Panc1 (cell line): ENCODE measurements at regions not wholly inside any gene's neighbourhood (a gene's known extent, or its start where the extent isn't known, plus 50 kb on each side); places are given as distances from the start of the nearest gene placed in this dataset.

ENCODE experiments used
- POLR2AphosphoS5 ChIP-seq: IDR thresholded peaks from 2 replicates; pipeline ENCODE4 v1.6.1; 2012; ENCODE audit warnings: mild to moderate bottlenecking, low read depth, low read length, moderate library complexity
- TF ChIP-seq, protein P1 (sequence below), 2 experiments: IDR thresholded peaks; 2 replicates each; pipeline ENCODE4 v1.6.1; 2011 to 2012; ENCODE audit warnings: low read depth in 2 of 2, control low read depth in 1 of 2, low read length in 1 of 2, mild to moderate bottlenecking in 1 of 2, moderate library complexity in 1 of 2; ENCODE audit not compliant: insufficient read depth in 1 of 2
- TF ChIP-seq, protein P2 (sequence below): fragments of 450-650 bp; IDR thresholded peaks from 2 replicates; pipeline ENCODE4 v1.5.1; 2017; ENCODE audit warnings: mild to moderate bottlenecking

DNA sequence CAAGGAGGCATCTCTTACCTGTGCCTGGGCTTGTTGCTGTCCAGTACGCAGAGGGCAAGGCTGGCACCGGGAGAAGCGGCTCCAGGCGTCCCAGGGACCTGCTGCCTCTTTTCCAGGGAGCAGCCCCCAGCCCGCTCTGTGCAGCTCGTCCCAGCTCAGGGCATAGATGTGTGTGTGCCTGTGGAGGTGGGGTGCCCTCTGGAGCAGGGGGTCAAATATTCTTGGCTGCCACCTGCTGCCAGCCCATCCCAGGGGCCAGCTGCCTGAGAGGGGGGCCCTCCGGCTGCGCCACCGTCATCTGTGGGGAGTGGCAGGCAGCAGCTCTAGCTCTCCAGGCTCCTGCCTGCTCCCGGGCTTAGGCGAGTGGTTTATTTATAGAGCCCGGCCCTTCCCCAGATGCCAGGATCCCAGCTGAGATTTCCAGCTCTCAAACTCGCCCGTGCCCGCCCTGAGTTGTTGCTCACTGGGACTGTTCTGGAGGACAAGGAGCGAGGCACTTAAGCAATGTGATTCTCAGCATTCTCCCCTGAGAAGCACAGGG is 87.5 kb downstream of the RTL6 start:
- TF ChIP-seq, protein P1, sequence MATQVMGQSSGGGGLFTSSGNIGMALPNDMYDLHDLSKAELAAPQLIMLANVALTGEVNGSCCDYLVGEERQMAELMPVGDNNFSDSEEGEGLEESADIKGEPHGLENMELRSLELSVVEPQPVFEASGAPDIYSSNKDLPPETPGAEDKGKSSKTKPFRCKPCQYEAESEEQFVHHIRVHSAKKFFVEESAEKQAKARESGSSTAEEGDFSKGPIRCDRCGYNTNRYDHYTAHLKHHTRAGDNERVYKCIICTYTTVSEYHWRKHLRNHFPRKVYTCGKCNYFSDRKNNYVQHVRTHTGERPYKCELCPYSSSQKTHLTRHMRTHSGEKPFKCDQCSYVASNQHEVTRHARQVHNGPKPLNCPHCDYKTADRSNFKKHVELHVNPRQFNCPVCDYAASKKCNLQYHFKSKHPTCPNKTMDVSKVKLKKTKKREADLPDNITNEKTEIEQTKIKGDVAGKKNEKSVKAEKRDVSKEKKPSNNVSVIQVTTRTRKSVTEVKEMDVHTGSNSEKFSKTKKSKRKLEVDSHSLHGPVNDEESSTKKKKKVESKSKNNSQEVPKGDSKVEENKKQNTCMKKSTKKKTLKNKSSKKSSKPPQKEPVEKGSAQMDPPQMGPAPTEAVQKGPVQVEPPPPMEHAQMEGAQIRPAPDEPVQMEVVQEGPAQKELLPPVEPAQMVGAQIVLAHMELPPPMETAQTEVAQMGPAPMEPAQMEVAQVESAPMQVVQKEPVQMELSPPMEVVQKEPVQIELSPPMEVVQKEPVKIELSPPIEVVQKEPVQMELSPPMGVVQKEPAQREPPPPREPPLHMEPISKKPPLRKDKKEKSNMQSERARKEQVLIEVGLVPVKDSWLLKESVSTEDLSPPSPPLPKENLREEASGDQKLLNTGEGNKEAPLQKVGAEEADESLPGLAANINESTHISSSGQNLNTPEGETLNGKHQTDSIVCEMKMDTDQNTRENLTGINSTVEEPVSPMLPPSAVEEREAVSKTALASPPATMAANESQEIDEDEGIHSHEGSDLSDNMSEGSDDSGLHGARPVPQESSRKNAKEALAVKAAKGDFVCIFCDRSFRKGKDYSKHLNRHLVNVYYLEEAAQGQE (IDR thresholded peaks at IDR 0.05; ENCODE audit: insufficient read depth in 1 of 2, low read depth in 2 of 2, low read length in 1 of 2): no peak
- TF ChIP-seq, protein P2, sequence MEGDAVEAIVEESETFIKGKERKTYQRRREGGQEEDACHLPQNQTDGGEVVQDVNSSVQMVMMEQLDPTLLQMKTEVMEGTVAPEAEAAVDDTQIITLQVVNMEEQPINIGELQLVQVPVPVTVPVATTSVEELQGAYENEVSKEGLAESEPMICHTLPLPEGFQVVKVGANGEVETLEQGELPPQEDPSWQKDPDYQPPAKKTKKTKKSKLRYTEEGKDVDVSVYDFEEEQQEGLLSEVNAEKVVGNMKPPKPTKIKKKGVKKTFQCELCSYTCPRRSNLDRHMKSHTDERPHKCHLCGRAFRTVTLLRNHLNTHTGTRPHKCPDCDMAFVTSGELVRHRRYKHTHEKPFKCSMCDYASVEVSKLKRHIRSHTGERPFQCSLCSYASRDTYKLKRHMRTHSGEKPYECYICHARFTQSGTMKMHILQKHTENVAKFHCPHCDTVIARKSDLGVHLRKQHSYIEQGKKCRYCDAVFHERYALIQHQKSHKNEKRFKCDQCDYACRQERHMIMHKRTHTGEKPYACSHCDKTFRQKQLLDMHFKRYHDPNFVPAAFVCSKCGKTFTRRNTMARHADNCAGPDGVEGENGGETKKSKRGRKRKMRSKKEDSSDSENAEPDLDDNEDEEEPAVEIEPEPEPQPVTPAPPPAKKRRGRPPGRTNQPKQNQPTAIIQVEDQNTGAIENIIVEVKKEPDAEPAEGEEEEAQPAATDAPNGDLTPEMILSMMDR: no peak
- no peak for TF ChIP-seq POLR2AphosphoS5
